Sigmoid colon (tissue), 4 donors: ENCODE measurements at regions not wholly inside any gene's neighbourhood (a gene's known extent, or its start where the extent isn't known, plus 50 kb on each side); places are given as distances from the start of the nearest gene placed in this dataset.

ENCODE experiments used
- CTCF ChIP-seq, 4 experiments: fragments of 450-650 bp in 3 of 4; fragments of 200-600 bp in 1 of 4; IDR thresholded peaks; one replicate each; pipeline ENCODE4 v1.5.1; 2016 to 2019; ENCODE audit warnings: antibody characterized with exemption in 4 of 4, mild to moderate bottlenecking in 3 of 4, moderate library complexity in 2 of 4
- EP300 ChIP-seq, 4 donors: sonication (generic); formaldehyde crosslinking; IDR thresholded peaks; one replicate each; pipeline ENCODE4 v1.6.1; 2017; ENCODE audit warnings: antibody characterized with exemption in 4 of 4
- POLR2A ChIP-seq, 2 donors: fragments of 450-650 bp; IDR thresholded peaks; one replicate each; pipeline ENCODE4 v1.6.1; 2016; ENCODE audit warnings: antibody characterized with exemption in 2 of 2, mild to moderate bottlenecking in 2 of 2, moderate library complexity in 2 of 2

- TF ChIP-seq EP300 (IDR thresholded peaks at IDR 0.05): no peak
- no peak for TF ChIP-seq CTCF (IDR thresholded peaks at IDR 0.05)
- no peak for TF ChIP-seq POLR2A (IDR thresholded peaks at IDR 0.05)
Measured at GRCh38 chr3:44074181-44074580, 167.5 kb upstream of the TOPAZ1 start.
